NCI-H128 (cell line): ENCODE measurements at regions not wholly inside any gene's neighbourhood (a gene's known extent, or its start where the extent isn't known, plus 50 kb on each side); places are given as distances from the start of the nearest gene placed in this dataset.

Source experiments
- DNase-seq: peaks from one replicate; lab custom pipeline; 2025; ENCODE audit not compliant: unreplicated experiment; lab: John Stamatoyannopoulos, UW

GRCh38 chr1:105686874-105687690 is 1369.4 kb upstream of the PRMT6 start:
- DNase-seq = no peak

- no peak for DNase-seq
These were observed 1355.8 kb upstream of the PRMT6 start for GRCh38 chr1:105700723-105701122.

- no peak for DNase-seq
These were observed 1332.2 kb upstream of the PRMT6 start for GRCh38 chr1:105724286-105724685.

- DNase-seq = no peak
These were observed 1325.8 kb upstream of the PRMT6 start for GRCh38 chr1:105730701-105731100.

GRCh38 chr1:105736349-105736748 is 1320.1 kb upstream of the PRMT6 start:
- DNase-seq = no peak

- no peak for DNase-seq
These were observed 1276.7 kb upstream of the PRMT6 start for GRCh38 chr1:105779727-105780126.

- DNase-seq = no peak
These were observed 1271.5 kb upstream of the PRMT6 start for GRCh38 chr1:105785021-105785420.

- peak; percentile 21 for DNase-seq
These were observed 1262.8 kb upstream of the PRMT6 start for GRCh38 chr1:105793536-105794146.

- DNase-seq = no peak
These were observed 1260.7 kb upstream of the PRMT6 start for GRCh38 chr1:105795741-105796140.

GRCh38 chr1:105830571-105831146 is 1225.8 kb upstream of the PRMT6 start:
- DNase-seq = no peak

GRCh38 chr1:105838071-105838470 is 1218.4 kb upstream of the PRMT6 start:
- no peak for DNase-seq

- DNase-seq = no peak
These were observed 1190.9 kb upstream of the PRMT6 start for GRCh38 chr1:105865546-105865945.

- DNase-seq = no peak
These were observed 1183.7 kb upstream of the PRMT6 start for GRCh38 chr1:105872817-105873216.

GRCh38 chr1:105874621-105875020 is 1181.9 kb upstream of the PRMT6 start:
- no peak for DNase-seq

GRCh38 chr1:105886309-105886708 is 1170.2 kb upstream of the PRMT6 start:
- no peak for DNase-seq

GRCh38 chr1:105891308-105891707 is 1165.2 kb upstream of the PRMT6 start:
- DNase-seq = no peak

GRCh38 chr1:105894006-105894405 is 1162.5 kb upstream of the PRMT6 start:
- DNase-seq = no peak

- DNase-seq = no peak
These were observed 1146.7 kb upstream of the PRMT6 start for GRCh38 chr1:105909811-105910210.

- DNase-seq = peak; percentile 35
These were observed 1142.1 kb upstream of the PRMT6 start for GRCh38 chr1:105914403-105914802.

GRCh38 chr1:105934806-105935205 is 1121.7 kb upstream of the PRMT6 start:
- no peak for DNase-seq

- DNase-seq = no peak
These were observed 1091.6 kb upstream of the PRMT6 start for GRCh38 chr1:105964879-105965278.

GRCh38 chr1:105997516-105997915 is 1059.0 kb upstream of the PRMT6 start:
- DNase-seq = no peak
